ENCODE measurements at regions not wholly inside any gene's neighbourhood (a gene's known extent, or its start where the extent isn't known, plus 50 kb on each side); places are given as distances from the start of the nearest gene placed in this dataset.

- DNase-seq (ENCODE audit: low read depth, low spot score) (no peak), ATAC-seq (no peak)
- in situ Hi-C loops (cut with HindIII; ENCODE audit: low pct_unique_long_range_greater_than_20kb, low sequenced_read_pairs), result no loop called here
- H3K4me3 ChIP-seq (ENCODE audit: low read depth in 2 of 2, low read length in 2 of 2), result no peak overlapping the region
- CTCF ChIA-PET, result no interaction called here
- POLR2A ChIA-PET, result no interaction called here
- no peaks in the 10 kb centered on the region for H3K9me3 ChIP-seq (ENCODE audit: control insufficient read depth, insufficient read depth, low read depth, low read length)
- TF ChIP-seq REST (IDR thresholded peaks at IDR 0.05; ENCODE audit: insufficient read depth in 1 of 2, low read depth in 2 of 2, low read length in 1 of 2), result no peak
- TF ChIP-seq CTCF (IDR thresholded peaks at IDR 0.05), result no peak
- no peak for TF ChIP-seq SIN3A (IDR thresholded peaks at IDR 0.05; ENCODE audit: borderline replicate concordance, insufficient read depth, low read depth, low read length)
- no peak for TF ChIP-seq TCF7L2 (IDR thresholded peaks at IDR 0.05; ENCODE audit: low read depth, low read length)
- no peak for TF ChIP-seq POLR2AphosphoS5 (IDR thresholded peaks at IDR 0.05; ENCODE audit: low read depth, low read length)
- no TSS peak for BruUV-seq (replicated peaks)
- H3K4me1 ChIP-seq (ENCODE audit: control insufficient read depth, insufficient read depth, low read length), result no peaks in the 10 kb centered on the region
- peaks cover 15% of the 10 kb centered on the region for H3K27me3 ChIP-seq (ENCODE audit: control insufficient read depth, insufficient read depth, low read length)
- intact Hi-C loops (cut with micrococcal nuclease; ENCODE audit: unreplicated experiment), result no loop called here
- no peaks in the 10 kb centered on the region for H3K36me3 ChIP-seq (ENCODE audit: control insufficient read depth, insufficient read depth, low read length)
- H3K27ac ChIP-seq (ENCODE audit: low read length), result no peak overlapping the region
These were observed 52.9 kb upstream of the HDDC2 start for GRCh38 chr6:125354649-125355048.

- H3K27ac ChIP-seq (ENCODE audit: low read length), result no peak overlapping the region
- no peak for DNase-seq (ENCODE audit: low read depth, low spot score)
- H3K4me3 ChIP-seq (ENCODE audit: low read depth in 2 of 2, low read length in 2 of 2), result no peak overlapping the region
- no peaks in the 10 kb centered on the region for H3K4me1 ChIP-seq (ENCODE audit: control insufficient read depth, insufficient read depth, low read length)
- ATAC-seq, result no peak
- H3K9me3 ChIP-seq (ENCODE audit: control insufficient read depth, insufficient read depth, low read depth, low read length), result no peaks in the 10 kb centered on the region
- in situ Hi-C loops (cut with HindIII; ENCODE audit: low pct_unique_long_range_greater_than_20kb, low sequenced_read_pairs) (no loop called here), intact Hi-C loops (cut with micrococcal nuclease; ENCODE audit: unreplicated experiment) (no loop called here)
- TF ChIP-seq TCF7L2 (IDR thresholded peaks at IDR 0.05; ENCODE audit: low read depth, low read length) (no peak), CTCF (IDR thresholded peaks at IDR 0.05) (no peak), REST (IDR thresholded peaks at IDR 0.05; ENCODE audit: insufficient read depth in 1 of 2, low read depth in 2 of 2, low read length in 1 of 2) (no peak), POLR2AphosphoS5 (IDR thresholded peaks at IDR 0.05; ENCODE audit: low read depth, low read length) (no peak), SIN3A (IDR thresholded peaks at IDR 0.05; ENCODE audit: borderline replicate concordance, insufficient read depth, low read depth, low read length) (no peak)
- POLR2A ChIA-PET, result no interaction called here
- BruUV-seq (replicated peaks), result no TSS peak
- H3K27me3 ChIP-seq (ENCODE audit: control insufficient read depth, insufficient read depth, low read length), result peaks cover 22% of the 10 kb centered on the region
- CTCF ChIA-PET, result no interaction called here
- H3K36me3 ChIP-seq (ENCODE audit: control insufficient read depth, insufficient read depth, low read length), result no peaks in the 10 kb centered on the region
These were observed 55.1 kb upstream of the HDDC2 start for GRCh38 chr6:125356884-125357283.
